Body of pancreas (tissue), 4 donors: ENCODE measurements at regions not wholly inside any gene's neighbourhood (a gene's known extent, or its start where the extent isn't known, plus 50 kb on each side); places are given as distances from the start of the nearest gene placed in this dataset.

ENCODE experiments used
- POLR2A ChIP-seq, 3 donors: fragments of 450-650 bp; IDR thresholded peaks; one replicate each; pipeline ENCODE4 v1.6.1; 2016; ENCODE audit warnings: antibody characterized with exemption in 3 of 3, mild to moderate bottlenecking in 2 of 3
- TF ChIP-seq, protein P1 (sequence below), 7 experiments: fragments of 450-650 bp in 4 of 7; fragments of 200-600 bp in 3 of 7; sonication (generic) in 3 of 7; IDR thresholded peaks; one replicate each; pipeline ENCODE4 v1.5.1; 2016 to 2019; ENCODE audit warnings: antibody characterized with exemption in 7 of 7

DNA sequence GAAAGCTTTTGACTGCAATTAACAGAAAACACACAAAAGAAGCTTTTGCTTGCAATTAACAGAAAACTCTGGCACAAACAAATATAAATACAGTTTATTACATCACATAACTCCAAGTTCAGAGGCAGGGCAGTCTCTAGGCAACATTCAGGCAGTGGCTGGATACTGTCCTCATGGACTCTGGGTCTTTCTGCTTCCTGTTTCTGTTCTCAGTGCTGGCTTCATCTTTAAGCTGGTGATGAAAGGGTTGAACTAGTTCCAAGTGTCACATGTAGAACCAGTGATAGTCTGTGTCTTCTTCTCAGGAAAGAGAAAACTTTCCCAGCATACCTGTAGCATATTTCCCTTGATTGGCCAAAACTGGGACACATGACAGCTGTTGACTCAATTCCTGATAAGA lies 222.6 kb upstream of the GLRA1 start:
- TF ChIP-seq, protein P1, sequence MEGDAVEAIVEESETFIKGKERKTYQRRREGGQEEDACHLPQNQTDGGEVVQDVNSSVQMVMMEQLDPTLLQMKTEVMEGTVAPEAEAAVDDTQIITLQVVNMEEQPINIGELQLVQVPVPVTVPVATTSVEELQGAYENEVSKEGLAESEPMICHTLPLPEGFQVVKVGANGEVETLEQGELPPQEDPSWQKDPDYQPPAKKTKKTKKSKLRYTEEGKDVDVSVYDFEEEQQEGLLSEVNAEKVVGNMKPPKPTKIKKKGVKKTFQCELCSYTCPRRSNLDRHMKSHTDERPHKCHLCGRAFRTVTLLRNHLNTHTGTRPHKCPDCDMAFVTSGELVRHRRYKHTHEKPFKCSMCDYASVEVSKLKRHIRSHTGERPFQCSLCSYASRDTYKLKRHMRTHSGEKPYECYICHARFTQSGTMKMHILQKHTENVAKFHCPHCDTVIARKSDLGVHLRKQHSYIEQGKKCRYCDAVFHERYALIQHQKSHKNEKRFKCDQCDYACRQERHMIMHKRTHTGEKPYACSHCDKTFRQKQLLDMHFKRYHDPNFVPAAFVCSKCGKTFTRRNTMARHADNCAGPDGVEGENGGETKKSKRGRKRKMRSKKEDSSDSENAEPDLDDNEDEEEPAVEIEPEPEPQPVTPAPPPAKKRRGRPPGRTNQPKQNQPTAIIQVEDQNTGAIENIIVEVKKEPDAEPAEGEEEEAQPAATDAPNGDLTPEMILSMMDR (IDR thresholded peaks at IDR 0.05), result no peak
- TF ChIP-seq POLR2A (IDR thresholded peaks at IDR 0.05), result no peak
